ENCODE measurements at regions not wholly inside any gene's neighbourhood (a gene's known extent, or its start where the extent isn't known, plus 50 kb on each side); places are given as distances from the start of the nearest gene placed in this dataset.

GRCh38 chr13:22286338-22286737 is 615.5 kb downstream of the FGF9 start:
- TF ChIP-seq CTCF (conservative IDR thresholded peaks at IDR 0.05; ENCODE audit: low read depth in 2 of 2) (no peak), EZH2 (IDR thresholded peaks at IDR 0.05; ENCODE audit: low read depth, unreplicated experiment) (no peak), REST (IDR thresholded peaks at IDR 0.05; ENCODE audit: unreplicated experiment) (no peak), POLR2AphosphoS5 (IDR thresholded peaks at IDR 0.05; ENCODE audit: low read depth) (no peak)

Data from GM23338 (cell line).